Osteoblast (primary cell): ENCODE measurements at regions not wholly inside any gene's neighbourhood (a gene's known extent, or its start where the extent isn't known, plus 50 kb on each side); places are given as distances from the start of the nearest gene placed in this dataset.
"Not testable (repeated sequence)": the region's sequence is repeated elsewhere in the genome, so short reads cannot be mapped to it uniquely, and the experiment has no call there.

Experiments used
- DNase-seq: peaks from one replicate; pipeline ENCODE4 v3.0.0; 2011; ENCODE audit warnings: low spot score, mixed read lengths; ENCODE audit not compliant: insufficient read length; ENCODE audit errors: missing footprints
- H2AFZ ChIP-seq: 2 replicates; pipeline ENCODE4 v1.6.0; 2011; ENCODE audit warnings: mild to moderate bottlenecking, low read length
- H3K27ac ChIP-seq: 2 replicates; pipeline ENCODE4 v1.5.1; 2011; ENCODE audit warnings: mild to moderate bottlenecking, low read depth, low read length, moderate library complexity
- H3K27me3 ChIP-seq: 2 replicates; pipeline ENCODE4 v1.6.0; 2012; ENCODE audit warnings: mild to moderate bottlenecking, control low read depth, inconsistent platforms, low read length, moderate library complexity; ENCODE audit not compliant: insufficient read depth
- H3K36me3 ChIP-seq: 2 replicates; pipeline ENCODE4 v1.5.1; 2011; ENCODE audit warnings: mild to moderate bottlenecking, low read length, control low read depth, moderate library complexity; ENCODE audit not compliant: insufficient read depth
- H3K4me1 ChIP-seq: 2 replicates; pipeline ENCODE4 v1.5.1; 2011; ENCODE audit warnings: mild to moderate bottlenecking, low read length, control low read depth, moderate library complexity; ENCODE audit not compliant: insufficient read depth
- H3K4me2 ChIP-seq: 2 replicates; pipeline ENCODE4 v1.6.0; 2011; ENCODE audit warnings: mild to moderate bottlenecking, low read length; ENCODE audit not compliant: insufficient read depth
- H3K4me3 ChIP-seq: fragments of 200-600 bp; sonication (generic); 3 replicates; pipeline ENCODE4 v1.5.1; 2012; ENCODE audit warnings: mild to moderate bottlenecking, low read length, inconsistent platforms; ENCODE audit not compliant: insufficient read depth
- H3K79me2 ChIP-seq: 2 replicates; pipeline ENCODE4 v1.6.0; 2012; ENCODE audit warnings: mild to moderate bottlenecking, low read length, control low read depth, inconsistent platforms; ENCODE audit not compliant: insufficient read depth
- H3K9me3 ChIP-seq: 2 replicates; pipeline ENCODE4 v1.5.1; 2011; ENCODE audit warnings: low read depth, low read length, control low read depth
- H4K20me1 ChIP-seq: 2 replicates; pipeline ENCODE4 v1.6.0; 2012; ENCODE audit warnings: mild to moderate bottlenecking, low read length, control low read depth; ENCODE audit not compliant: insufficient read depth
- CTCF ChIP-seq: IDR thresholded peaks from 2 replicates; pipeline ENCODE4 v1.5.1; 2011; ENCODE audit warnings: mild to moderate bottlenecking, low read depth, low read length, moderate library complexity; ENCODE audit errors: extremely low read depth

DNA sequence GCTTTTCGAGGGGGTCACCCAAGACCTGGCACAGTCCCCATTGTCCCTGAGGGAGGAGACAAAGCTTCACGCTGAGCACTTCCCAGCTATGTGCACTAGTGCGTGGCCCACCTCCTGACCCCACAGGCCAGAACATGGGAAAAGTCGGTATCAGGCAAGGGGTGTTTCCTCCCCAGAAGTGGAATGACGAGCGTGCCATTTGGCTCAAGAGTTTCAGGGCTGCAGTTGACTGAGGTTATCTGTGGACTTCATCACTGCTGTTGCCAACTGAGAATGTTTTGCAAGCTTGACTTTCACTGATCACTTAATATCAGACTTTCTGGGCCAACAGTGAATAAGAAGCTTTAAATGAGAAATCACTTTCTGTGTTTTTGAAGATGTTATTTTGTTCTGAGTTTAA, 137.0 kb upstream of the AFDN start:
- no peaks in the 10 kb centered on the region for H3K79me2 ChIP-seq
- no peak overlapping the region for H3K27ac ChIP-seq
- peaks cover 3% of the 10 kb centered on the region for H3K9me3 ChIP-seq
- no peak for DNase-seq
- no peaks in the 10 kb centered on the region for H3K27me3 ChIP-seq
- no peaks in the 10 kb centered on the region for H3K36me3 ChIP-seq
- H3K4me3 ChIP-seq, result no peak overlapping the region
- H3K4me1 ChIP-seq, result no peaks in the 10 kb centered on the region
- no peak overlapping the region for H3K4me2 ChIP-seq
- no peaks in the 10 kb centered on the region for H4K20me1 ChIP-seq
- no peak overlapping the region for H2AFZ ChIP-seq
- TF ChIP-seq CTCF, result no peak

GRCh38 chr6:167690167-167690922, 136.4 kb upstream of the AFDN start:
- not testable (repeated sequence) for H3K4me1 ChIP-seq, H3K4me3 ChIP-seq, H4K20me1 ChIP-seq, H3K27me3 ChIP-seq, H3K36me3 ChIP-seq, H3K4me2 ChIP-seq, H3K79me2 ChIP-seq, H3K27ac ChIP-seq, H2AFZ ChIP-seq, H3K9me3 ChIP-seq, DNase-seq

- Histone ChIP-seq H3K4me3 (no peak overlapping the region), H3K36me3 (no peaks in the 10 kb centered on the region), H3K79me2 (no peaks in the 10 kb centered on the region), H3K4me2 (no peak overlapping the region), H3K27me3 (no peaks in the 10 kb centered on the region), H3K27ac (no peak overlapping the region), H4K20me1 (no peaks in the 10 kb centered on the region), H3K4me1 (no peaks in the 10 kb centered on the region), H2AFZ (no peak overlapping the region), H3K9me3 (peaks cover 3% of the 10 kb centered on the region)
- TF ChIP-seq CTCF, result no peak
- DNase-seq, result no peak
Observed at GRCh38 chr6:167690931-167691330, 135.8 kb upstream of the AFDN start.

- no peaks in the 10 kb centered on the region for H4K20me1 ChIP-seq
- H3K27ac ChIP-seq, result no peak overlapping the region
- H3K36me3 ChIP-seq, result no peaks in the 10 kb centered on the region
- no peak for TF ChIP-seq CTCF
- no peaks in the 10 kb centered on the region for H3K79me2 ChIP-seq
- peaks cover 3% of the 10 kb centered on the region for H3K9me3 ChIP-seq
- DNase-seq, result no peak
- no peaks in the 10 kb centered on the region for H3K4me1 ChIP-seq
- H3K4me3 ChIP-seq, result no peak overlapping the region
- no peaks in the 10 kb centered on the region for H3K27me3 ChIP-seq
- no peak overlapping the region for H2AFZ ChIP-seq
- no peak overlapping the region for H3K4me2 ChIP-seq
Observed at GRCh38 chr6:167691533-167692312, 135.0 kb upstream of the AFDN start.

- H3K4me1 ChIP-seq, H3K4me3 ChIP-seq, H3K4me2 ChIP-seq, DNase-seq, H4K20me1 ChIP-seq, H3K27ac ChIP-seq, H3K79me2 ChIP-seq, H3K9me3 ChIP-seq, H3K27me3 ChIP-seq, H2AFZ ChIP-seq, H3K36me3 ChIP-seq: not testable (repeated sequence)
Observed at GRCh38 chr6:167693478-167693877, 133.2 kb upstream of the AFDN start.
